ENCODE measurements at regions not wholly inside any gene's neighbourhood (a gene's known extent, or its start where the extent isn't known, plus 50 kb on each side); places are given as distances from the start of the nearest gene placed in this dataset.

DNA sequence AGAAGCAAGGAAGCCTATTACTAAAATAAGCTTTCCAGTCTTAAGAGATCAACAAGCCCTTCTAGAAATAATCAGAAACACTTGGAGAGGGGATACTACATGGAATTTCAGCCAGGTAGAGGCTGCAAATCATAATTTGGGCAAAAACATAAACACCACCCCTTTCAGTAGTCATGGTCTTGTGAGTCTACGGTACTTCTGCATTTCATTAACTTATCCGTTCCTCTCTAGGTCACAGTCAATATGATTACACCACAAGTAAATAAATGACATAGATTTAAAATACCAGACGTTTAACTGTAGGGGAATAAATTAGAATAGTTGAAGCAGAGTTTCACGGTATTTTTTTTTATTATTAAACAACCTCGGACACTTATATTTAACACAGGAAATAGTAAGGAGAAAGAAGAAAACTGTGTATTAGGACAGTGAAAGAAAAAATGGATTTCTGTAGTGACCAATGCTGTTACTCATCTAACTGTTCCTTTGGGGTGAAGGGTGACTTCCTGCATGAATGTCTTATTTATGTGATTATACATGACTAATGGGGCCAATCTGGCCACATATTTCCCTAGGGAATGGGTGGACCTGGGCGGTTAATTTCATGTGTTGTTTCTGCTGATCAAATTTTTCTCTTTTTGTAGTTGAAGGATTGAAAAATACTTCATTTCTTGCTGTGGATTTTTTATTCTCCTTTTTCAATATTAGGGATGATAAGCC, 456.6 kb upstream of the UBE2E3 start:
- no peak for DNase-seq

GRCh38 chr2:180520921-180521581, 459.4 kb upstream of the UBE2E3 start:
- DNase-seq, result no peak

DNA sequence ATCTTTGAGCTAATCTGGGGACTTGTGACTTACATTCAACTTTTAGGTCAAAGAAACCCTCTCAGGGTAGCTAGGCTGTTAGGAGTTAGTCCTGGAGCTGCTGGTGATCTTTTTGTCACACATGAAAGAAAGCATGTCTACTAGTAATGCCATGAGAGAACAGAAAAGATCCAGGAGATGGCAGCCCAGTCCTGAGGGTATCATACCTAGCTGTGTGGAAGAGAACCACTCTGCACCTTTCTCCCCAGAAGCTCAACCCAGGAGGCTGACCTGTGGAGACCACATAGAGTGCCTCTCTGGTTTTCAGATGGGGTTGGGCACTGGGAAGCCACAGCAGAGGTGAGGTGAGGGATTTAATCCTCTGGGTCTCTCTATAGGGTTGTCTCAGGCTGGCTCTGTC, 460.2 kb upstream of the UBE2E3 start:
- DNase-seq, result no peak

DNA sequence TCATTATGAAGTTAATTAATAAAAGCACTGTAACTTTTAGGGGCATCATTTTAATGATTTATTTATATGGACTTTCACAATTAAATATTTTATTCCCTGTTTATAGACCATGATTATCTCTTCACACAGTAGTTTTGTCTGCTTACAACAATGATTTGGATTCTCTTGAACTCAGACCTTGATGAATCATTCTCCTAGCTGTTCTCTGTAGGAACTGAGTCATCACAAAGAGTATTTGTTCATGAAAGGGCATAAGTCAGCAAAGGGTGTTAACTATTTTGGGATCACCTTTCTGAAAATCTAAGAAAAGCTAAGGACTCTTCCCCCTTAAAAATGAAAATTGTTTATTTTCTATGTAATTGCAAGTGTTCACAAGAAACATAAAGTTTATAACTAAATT, 461.1 kb upstream of the UBE2E3 start:
- no peak for DNase-seq

- DNase-seq, result no peak
These were observed 464.2 kb upstream of the UBE2E3 start for GRCh38 chr2:180516232-180516631.

DNA sequence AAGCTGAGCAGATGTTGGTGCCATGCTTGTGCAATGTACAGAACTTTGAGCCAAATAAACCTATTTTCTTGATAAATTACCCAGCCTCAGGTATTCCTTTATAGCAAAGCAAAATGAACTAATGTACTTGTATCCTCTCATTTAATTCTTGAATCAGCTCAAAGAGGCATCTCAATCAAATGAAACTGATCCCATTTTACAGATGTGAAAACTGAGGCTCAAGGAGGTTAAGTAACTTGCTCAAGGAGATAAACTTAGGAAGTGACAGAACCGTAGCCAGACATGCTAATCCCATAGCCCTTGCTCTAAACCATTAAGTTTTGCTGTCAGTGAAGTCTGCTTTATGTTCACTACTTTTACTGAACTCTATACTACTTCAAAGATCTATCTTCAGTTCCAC, 467.0 kb upstream of the UBE2E3 start:
- no peak for DNase-seq

DNA sequence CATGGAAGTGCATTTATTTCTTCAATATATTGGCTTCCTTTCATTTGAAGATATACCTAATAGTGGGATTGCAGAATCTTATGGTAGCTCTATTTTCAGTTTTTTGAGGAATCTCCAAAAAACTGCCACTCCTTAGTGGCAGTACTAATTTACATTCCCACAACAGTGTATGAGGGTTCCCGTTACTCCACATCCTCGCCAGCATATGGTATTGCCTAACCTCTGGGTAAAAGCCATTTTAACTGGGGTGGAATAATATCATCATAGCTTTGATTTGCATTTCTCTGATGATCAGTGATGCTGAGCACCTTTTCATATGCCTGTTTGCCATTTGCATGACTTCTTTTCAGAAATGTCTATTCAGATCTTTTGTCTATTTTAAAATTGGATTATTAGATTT, 471.9 kb upstream of the UBE2E3 start:
- no peak for DNase-seq

GRCh38 chr2:180507028-180507427, 473.4 kb upstream of the UBE2E3 start:
- DNase-seq, result no peak

DNA sequence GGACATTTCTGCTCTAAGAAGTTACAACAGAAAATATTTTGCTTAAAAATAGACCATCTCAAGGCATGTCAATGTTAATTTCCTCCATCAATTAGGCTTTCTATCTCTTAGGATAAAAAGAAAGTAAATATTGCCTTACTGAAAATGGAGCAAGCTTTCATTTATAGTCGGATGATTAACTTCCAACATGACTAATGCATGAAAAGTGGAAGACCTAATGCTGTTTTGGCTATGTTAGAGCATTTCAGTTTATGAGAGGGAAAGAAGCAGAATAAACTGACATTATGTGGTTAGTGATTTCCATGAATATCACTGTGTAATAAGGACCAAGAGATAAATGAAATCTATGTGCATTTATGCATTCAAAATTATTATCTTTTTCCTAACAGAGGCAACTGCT, 475.2 kb upstream of the UBE2E3 start:
- no peak for DNase-seq

DNA sequence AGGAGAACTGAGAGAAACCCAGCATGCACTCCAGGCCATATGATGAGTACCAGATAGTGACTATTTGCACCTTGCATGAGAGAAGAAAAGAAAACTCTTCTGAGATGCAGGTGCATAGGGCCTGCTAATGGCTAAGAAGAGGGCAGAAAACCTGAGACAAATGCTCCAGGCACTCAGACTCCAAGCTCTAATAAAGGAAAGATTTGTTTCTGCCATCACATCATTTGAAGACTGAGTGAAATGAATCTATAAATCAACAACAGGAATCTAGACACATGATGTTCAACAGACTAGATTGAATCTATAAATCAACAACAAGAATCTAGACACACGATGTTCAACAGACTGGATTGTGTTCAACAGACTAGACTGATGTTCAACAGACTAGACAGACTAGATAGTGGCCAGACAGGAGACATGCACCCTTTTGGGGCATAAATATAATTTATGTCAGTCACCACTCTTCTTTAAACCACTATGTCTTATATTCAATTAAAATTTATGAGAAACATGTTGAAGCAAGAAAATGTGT, 482.7 kb upstream of the UBE2E3 start:
- no peak for DNase-seq

DNA sequence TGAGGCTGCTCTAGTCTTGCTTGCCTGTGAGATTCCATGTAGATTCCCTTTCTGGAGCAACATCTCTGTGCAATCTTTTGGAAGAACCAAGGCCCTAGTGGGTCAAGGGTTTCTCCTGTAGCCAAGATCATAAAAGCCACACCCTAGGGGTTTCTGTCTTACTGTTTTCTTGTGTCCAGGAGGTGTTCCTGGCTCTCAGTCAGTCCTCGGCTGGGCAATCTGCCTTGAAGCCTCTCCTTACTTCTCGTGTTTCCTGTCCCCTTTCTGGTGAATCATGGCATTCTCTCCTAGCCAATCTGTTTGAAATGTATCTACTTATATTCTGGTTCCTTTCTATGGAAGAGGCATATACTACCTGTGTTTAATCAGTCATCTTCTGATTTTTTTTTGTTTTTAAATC, 484.8 kb upstream of the UBE2E3 start:
- no peak for DNase-seq

- DNase-seq, result no peak
These were observed 486.1 kb upstream of the UBE2E3 start for GRCh38 chr2:180494286-180494685.

GRCh38 chr2:180482696-180483095, 475.6 kb upstream of the CWC22 start:
- DNase-seq, result no peak

- DNase-seq, result no peak
These were observed 474.9 kb upstream of the CWC22 start for GRCh38 chr2:180481998-180482397.

GRCh38 chr2:180478883-180479282, 471.8 kb upstream of the CWC22 start:
- no peak for DNase-seq

- DNase-seq, result no peak
These were observed 467.6 kb upstream of the CWC22 start for GRCh38 chr2:180474716-180475115.

- DNase-seq, result no peak
These were observed 466.4 kb upstream of the CWC22 start for GRCh38 chr2:180473456-180473855.

DNA sequence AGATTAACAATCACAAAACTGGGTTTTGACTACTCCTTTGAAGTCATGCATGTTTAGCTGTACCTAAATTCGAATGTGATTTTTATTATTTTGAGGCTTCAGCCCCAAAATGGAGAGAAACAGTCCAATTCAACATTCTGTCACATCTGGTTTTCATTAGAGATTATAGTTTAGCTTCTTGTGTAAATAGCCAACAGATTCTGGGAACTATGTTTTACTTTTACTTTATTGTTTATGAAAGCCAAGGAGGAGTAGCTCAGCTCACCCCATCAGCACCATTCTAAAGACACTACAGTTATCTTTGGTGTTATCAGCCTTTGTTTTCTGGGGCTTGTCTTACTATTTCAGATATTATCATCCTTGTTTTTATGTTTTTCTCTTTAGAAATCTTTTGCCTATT, 465.0 kb upstream of the CWC22 start:
- DNase-seq, result no peak

- no peak for DNase-seq
These were observed 456.5 kb upstream of the CWC22 start for GRCh38 chr2:180463608-180464007.

DNA sequence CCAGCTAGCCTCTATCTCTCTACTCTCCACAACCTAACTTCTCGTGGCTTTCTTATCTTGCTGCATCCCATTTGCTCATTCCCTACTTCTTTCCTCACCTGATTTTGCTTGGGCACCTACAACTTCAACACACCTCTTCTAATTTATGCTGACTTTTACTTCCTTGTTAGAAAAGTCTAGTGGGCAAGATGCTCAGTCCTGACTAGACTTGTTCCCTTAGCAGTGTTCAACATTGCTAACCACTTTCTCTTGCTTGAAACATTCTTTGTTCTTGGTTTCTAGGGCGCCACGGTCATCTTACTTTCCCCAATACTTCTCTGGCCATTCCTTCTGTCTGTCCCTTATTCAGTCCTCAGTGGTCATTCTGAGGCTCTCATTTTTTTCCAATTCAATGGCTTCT, 454.7 kb upstream of the CWC22 start:
- DNase-seq, result no peak

DNA sequence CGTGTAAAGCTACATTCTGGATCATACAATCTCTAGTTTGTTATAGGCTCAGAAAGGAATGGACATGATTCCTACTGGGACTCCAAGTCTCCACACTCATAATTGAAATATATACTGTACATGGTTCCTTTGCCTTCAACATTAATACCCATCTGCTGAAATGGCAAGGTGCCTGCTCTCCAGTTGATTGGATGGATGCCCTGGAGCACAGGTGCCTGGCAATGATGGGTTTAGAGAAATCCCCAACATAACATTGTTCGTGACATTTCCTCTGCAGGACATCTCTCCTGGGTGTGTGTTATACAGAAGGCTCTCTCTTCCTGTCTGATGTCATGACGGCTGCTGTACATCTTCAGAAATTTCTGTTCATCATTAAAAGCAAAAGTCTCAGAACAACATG, 449.7 kb upstream of the CWC22 start:
- no peak for DNase-seq

- DNase-seq, result no peak
These were observed 443.7 kb upstream of the CWC22 start for GRCh38 chr2:180450841-180451240.

DNA sequence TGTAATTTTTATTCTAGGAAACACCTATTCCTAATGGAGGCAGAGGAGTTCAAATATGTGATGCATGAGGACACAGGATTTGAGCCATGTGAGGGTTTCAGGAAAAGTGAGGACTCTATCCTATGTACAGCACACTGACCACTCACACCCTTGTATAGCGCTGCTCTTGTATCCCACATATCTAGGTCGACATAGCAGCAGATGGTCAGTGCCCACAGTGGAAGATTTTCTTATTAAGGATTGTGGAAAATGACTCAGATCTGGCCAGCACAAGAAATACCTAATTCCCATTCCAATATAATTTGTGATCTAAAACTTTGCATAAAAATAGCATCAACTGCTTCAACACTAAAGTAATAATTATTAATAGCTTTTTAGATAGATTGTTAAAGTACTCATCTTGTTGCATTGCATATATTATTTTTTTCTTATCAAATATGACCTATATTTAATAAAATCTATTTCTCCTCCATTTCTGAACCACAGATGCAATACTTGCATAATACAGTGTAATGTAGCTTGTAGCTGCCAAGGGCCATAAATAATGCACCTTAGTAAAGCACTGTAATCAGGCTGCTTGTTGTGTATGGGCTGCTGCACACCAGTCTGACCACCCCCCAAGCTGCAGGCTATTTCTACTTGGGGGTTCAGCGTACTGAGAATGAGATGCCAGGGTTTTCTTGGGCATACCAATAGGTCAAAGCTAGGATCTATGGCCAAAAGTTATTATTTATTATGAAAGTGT, 442.2 kb upstream of the CWC22 start:
- DNase-seq, result no peak

- no peak for DNase-seq
These were observed 439.4 kb upstream of the CWC22 start for GRCh38 chr2:180446492-180446891.
